Panc1 (cell line): ENCODE measurements at regions not wholly inside any gene's neighbourhood (a gene's known extent, or its start where the extent isn't known, plus 50 kb on each side); places are given as distances from the start of the nearest gene placed in this dataset.
"Not testable (repeated sequence)": the region's sequence is repeated elsewhere in the genome, so short reads cannot be mapped to it uniquely, and the experiment has no call there.

Experiments
- CTCF ChIP-seq: fragments of 450-650 bp; IDR thresholded peaks from 2 replicates; pipeline ENCODE4 v1.5.1; 2017; ENCODE audit warnings: mild to moderate bottlenecking
- REST ChIP-seq, 2 experiments: IDR thresholded peaks; 2 replicates each; pipeline ENCODE4 v1.6.1; 2011 to 2012; ENCODE audit warnings: low read depth in 2 of 2, control low read depth in 1 of 2, low read length in 1 of 2, mild to moderate bottlenecking in 1 of 2, moderate library complexity in 1 of 2; ENCODE audit not compliant: insufficient read depth in 1 of 2

- not testable (repeated sequence) for TF ChIP-seq REST (IDR thresholded peaks at IDR 0.05; ENCODE audit: insufficient read depth in 1 of 2, low read depth in 2 of 2, low read length in 1 of 2)
- TF ChIP-seq CTCF, result peak; percentile 38
These were observed 2101.3 kb upstream of the TPTE start for GRCh38 chr21:8419925-8420560.
